ENCODE measurements at regions not wholly inside any gene's neighbourhood (a gene's known extent, or its start where the extent isn't known, plus 50 kb on each side); places are given as distances from the start of the nearest gene placed in this dataset.

- 100% methylated on average over 1 of the region's 7 CpGs for WGBS (ENCODE audit: insufficient coverage)
- Mint-ChIP-seq H3K9me3 (ENCODE audit: insufficient read depth) (no peaks in the 10 kb centered on the region), H3K27ac (no peak overlapping the region), H3K4me3 (no peak overlapping the region), H3K27me3 (peaks cover 12% of the 10 kb centered on the region), H3K4me1 (no peaks in the 10 kb centered on the region)
- Histone ChIP-seq H3K27ac (ENCODE audit: low read length in 2 of 2) (no peak overlapping the region), H3K27me3 (replicated peaks in 1 of 4; ENCODE audit: control extremely low read depth in 1 of 4, control insufficient read depth in 3 of 4, insufficient read depth in 4 of 4, low read length in 3 of 4) (no peaks in the 10 kb centered on the region), H3K36me3 (replicated peaks in 1 of 2; ENCODE audit: control extremely low read depth in 1 of 2, control insufficient read depth in 1 of 2, extremely low read depth in 1 of 2, insufficient read depth in 2 of 2, low read length in 1 of 2) (no peaks in the 10 kb centered on the region), H3K9me3 (ENCODE audit: control extremely low read depth in 1 of 3, control insufficient read depth in 2 of 3, insufficient read depth in 1 of 3, low read length in 2 of 3) (no peaks in the 10 kb centered on the region), H3K4me1 (ENCODE audit: control insufficient read depth in 2 of 2, insufficient read depth in 2 of 2, low read length in 2 of 2) (no peaks in the 10 kb centered on the region), H3K4me3 (ENCODE audit: control extremely low read depth in 1 of 5, extremely low read depth in 1 of 5, insufficient read depth in 1 of 5, low read depth in 2 of 5, low read length in 4 of 5) (no peak overlapping the region), H4K20me1 (ENCODE audit: control insufficient read depth, insufficient read depth, low read length, poor library complexity, severe bottlenecking) (no peaks in the 10 kb centered on the region), H2AFZ (ENCODE audit: insufficient read depth, low read depth, low read length, poor library complexity, severe bottlenecking) (no peak overlapping the region), H3K9ac (ENCODE audit: low read length) (no peak overlapping the region), H3K4me2 (replicated peaks; ENCODE audit: low read depth, low read length, poor library complexity, severe bottlenecking) (no peak overlapping the region), H3K79me2 (ENCODE audit: control insufficient read depth, insufficient read depth, low read length) (no peaks in the 10 kb centered on the region)
- ATAC-seq (ENCODE audit: low read depth), result no peak
- ChIA-PET CTCF (no interaction called here), POLR2A (no interaction called here)
- intact Hi-C loops (cut with micrococcal nuclease), result no loop called here
- no peak for DNase-seq
- TF ChIP-seq EZH2 (IDR thresholded peaks at IDR 0.05; ENCODE audit: borderline replicate concordance, insufficient read depth, low read depth, low read length, poor library complexity, severe bottlenecking), result no peak
- no peak for TF ChIP-seq CTCF (IDR thresholded peaks at IDR 0.05)
These were observed 123.5 kb upstream of the WDR1 start for GRCh38 chr4:10239982-10240654.

GRCh38 chr4:10237131-10237530 lies 120.5 kb upstream of the WDR1 start:
- no peak for ATAC-seq (ENCODE audit: low read depth)
- Histone ChIP-seq H3K27ac (ENCODE audit: low read length in 2 of 2) (no peak overlapping the region), H3K79me2 (ENCODE audit: control insufficient read depth, insufficient read depth, low read length) (no peaks in the 10 kb centered on the region), H3K9me3 (ENCODE audit: control extremely low read depth in 1 of 3, control insufficient read depth in 2 of 3, insufficient read depth in 1 of 3, low read length in 2 of 3) (no peaks in the 10 kb centered on the region), H3K27me3 (replicated peaks in 1 of 4; ENCODE audit: control extremely low read depth in 1 of 4, control insufficient read depth in 3 of 4, insufficient read depth in 4 of 4, low read length in 3 of 4) (no peaks in the 10 kb centered on the region), H3K4me1 (ENCODE audit: control insufficient read depth in 2 of 2, insufficient read depth in 2 of 2, low read length in 2 of 2) (no peaks in the 10 kb centered on the region), H2AFZ (ENCODE audit: insufficient read depth, low read depth, low read length, poor library complexity, severe bottlenecking) (no peak overlapping the region), H3K36me3 (replicated peaks in 1 of 2; ENCODE audit: control extremely low read depth in 1 of 2, control insufficient read depth in 1 of 2, extremely low read depth in 1 of 2, insufficient read depth in 2 of 2, low read length in 1 of 2) (no peaks in the 10 kb centered on the region), H3K4me2 (replicated peaks; ENCODE audit: low read depth, low read length, poor library complexity, severe bottlenecking) (no peak overlapping the region), H3K4me3 (ENCODE audit: control extremely low read depth in 1 of 5, extremely low read depth in 1 of 5, insufficient read depth in 1 of 5, low read depth in 2 of 5, low read length in 4 of 5) (no peak overlapping the region), H4K20me1 (ENCODE audit: control insufficient read depth, insufficient read depth, low read length, poor library complexity, severe bottlenecking) (no peaks in the 10 kb centered on the region), H3K9ac (ENCODE audit: low read length) (no peak overlapping the region)
- ChIA-PET POLR2A (no interaction called here), CTCF (no interaction called here)
- TF ChIP-seq CTCF (IDR thresholded peaks at IDR 0.05) (no peak), EZH2 (IDR thresholded peaks at IDR 0.05; ENCODE audit: borderline replicate concordance, insufficient read depth, low read depth, low read length, poor library complexity, severe bottlenecking) (no peak)
- Mint-ChIP-seq H3K4me1 (no peaks in the 10 kb centered on the region), H3K27me3 (peaks cover 8% of the 10 kb centered on the region), H3K9me3 (ENCODE audit: insufficient read depth) (no peaks in the 10 kb centered on the region), H3K4me3 (no peak overlapping the region), H3K27ac (no peak overlapping the region)
- intact Hi-C loops (cut with micrococcal nuclease), result no loop called here
- WGBS (ENCODE audit: insufficient coverage), result no CpG with 5 or more reads among the region's 1 CpG
- DNase-seq, result no peak

Data from B cell (primary cell).